NCI-H524 (cell line): ENCODE measurements at regions not wholly inside any gene's neighbourhood (a gene's known extent, or its start where the extent isn't known, plus 50 kb on each side); places are given as distances from the start of the nearest gene placed in this dataset.

Source experiments
- DNase-seq, 2 experiments: peaks; one replicate each; lab custom pipeline; 2025; lab: John Stamatoyannopoulos, UW

DNA sequence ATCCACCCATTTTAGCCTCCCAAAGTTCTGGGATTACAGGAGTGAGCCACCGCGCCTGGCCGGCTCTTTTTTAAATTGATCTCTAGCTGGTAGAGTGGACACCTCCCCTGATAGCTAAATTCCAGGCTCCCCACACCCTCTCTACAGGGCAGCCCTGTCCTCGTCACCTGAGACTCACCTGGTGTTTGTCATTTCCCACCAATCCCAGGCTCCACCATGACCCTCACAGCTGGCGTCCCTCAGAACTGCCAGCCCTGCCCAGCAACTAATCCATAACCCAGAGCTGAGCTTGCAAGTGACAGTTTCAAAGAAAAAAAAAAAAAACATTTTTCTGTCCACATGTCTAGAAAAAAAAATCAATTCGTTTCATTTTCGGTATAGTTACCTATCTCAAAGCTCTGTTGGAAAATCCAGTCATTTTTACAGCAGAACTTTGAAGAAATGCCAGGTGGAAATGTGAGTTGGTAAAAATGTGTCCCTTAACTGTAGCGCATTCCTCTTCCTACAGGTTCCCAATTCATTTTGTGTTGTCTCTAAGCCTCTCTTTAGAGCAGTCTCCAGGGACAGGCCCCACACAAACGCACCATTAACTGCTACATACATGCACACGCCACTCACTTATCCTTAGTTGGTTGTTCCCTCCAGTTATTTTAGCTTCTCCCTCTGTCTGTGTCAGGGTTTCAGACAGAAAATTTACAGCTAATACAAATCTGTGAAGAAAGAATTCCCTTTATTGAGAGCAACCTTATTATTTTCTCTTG lies 294.7 kb downstream of the FBXO15 start:
- no peak for DNase-seq

DNA sequence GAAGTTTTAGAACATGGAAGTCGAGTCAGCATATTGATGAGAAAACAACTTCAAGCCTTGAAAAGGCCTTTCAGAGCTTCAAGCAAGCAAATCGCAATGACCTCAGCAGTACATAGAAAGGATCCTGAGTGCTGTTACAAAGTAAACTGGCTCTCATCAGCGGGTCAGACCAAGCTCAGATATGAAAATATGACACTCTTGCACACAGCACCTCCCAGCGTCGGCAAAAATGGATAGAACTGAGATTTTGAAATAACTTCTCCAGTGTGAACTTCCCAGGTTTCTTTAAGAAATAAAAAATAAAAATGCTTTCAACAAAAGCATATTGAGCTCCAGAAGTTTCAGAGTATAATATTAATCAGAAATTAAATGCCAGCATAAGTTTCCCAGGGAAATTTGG lies 296.9 kb downstream of the FBXO15 start:
- no peak for DNase-seq

DNA sequence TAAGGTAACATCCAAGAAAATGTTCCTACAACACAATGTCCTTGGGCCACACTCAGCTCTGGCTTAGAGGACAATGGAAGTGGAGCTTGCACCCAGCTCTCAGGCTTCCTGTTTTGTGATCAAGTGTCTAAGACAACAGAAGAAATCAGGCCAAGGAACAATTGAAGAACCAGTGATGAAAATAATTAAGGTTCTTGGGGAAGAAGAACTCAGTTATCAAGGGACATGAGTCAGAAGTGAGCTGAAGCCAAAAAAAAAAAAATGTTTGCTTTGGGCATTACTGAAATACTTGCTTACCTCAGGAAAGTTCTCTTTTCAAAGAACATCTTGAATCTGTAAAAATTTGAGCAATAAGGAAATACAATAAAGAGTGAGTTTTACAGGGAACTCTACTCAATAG lies 299.0 kb downstream of the FBXO15 start:
- no peak for DNase-seq

DNA sequence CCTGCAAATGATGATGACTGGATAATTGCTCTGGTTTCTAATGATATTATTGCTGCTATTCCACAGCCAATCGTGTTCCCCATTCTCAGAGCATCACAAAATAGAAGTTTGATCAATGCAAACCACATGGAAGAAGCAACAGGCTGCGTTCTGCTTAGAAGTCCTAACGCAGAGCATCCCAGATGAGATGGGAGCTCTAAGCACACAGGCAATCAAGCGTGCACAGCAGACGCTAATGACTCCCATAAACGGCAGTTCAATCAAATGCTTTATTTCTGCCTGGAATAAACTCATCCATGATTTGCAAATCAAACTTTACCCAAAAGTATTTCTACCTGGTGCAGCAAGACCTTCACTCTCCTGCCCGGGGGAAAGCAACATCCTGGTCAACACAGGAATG lies 304.2 kb downstream of the FBXO15 start:
- peak in 1 of 2 experiments; percentile 12 for DNase-seq

DNA sequence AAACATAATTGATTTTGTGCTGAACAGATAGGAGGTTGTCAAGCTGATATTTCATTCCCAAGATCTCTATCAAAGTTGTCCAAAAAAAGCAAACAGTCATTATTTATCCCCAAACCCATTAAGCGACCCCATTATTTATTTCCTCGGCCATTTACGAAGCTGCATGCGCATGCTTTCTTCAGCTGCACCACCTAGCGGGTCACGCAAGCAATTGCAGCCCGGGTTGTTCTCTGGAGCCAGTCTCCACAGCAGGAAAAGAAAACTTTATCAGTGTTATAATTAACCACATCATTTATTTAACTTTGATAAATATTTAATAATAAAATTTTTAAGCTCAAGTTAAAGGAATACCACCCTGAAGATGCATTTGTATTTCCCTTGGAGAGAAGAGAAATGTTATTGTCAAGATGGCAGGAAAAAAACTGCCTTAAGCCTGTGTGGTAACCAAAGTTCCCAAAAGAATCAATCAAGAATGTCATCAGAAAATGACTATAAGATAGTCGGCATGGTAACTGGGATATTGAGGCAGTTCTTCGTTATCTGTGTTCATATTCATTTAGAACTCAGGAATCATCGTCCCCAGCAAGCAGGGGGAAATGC lies 304.7 kb downstream of the FBXO15 start:
- DNase-seq = peak; percentile 16 to 49

DNA sequence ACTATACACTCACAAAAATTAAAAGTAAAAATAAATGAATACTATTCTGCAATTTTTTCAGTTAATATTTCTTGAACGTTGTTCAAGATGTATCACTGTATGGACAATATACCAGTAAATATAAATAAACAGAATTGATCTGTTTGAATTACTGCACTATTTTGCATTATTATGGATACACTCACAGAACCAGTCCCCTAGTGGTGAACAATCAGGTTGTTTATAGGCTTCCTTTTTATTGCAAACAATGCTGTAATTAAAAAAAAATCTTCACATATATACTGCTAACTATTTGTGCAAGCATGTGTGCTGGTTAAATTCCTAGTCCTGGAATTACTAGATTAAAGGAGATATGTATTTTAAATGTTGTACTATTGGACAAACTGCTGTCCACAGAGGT lies 306.0 kb downstream of the FBXO15 start:
- DNase-seq = no peak

DNA sequence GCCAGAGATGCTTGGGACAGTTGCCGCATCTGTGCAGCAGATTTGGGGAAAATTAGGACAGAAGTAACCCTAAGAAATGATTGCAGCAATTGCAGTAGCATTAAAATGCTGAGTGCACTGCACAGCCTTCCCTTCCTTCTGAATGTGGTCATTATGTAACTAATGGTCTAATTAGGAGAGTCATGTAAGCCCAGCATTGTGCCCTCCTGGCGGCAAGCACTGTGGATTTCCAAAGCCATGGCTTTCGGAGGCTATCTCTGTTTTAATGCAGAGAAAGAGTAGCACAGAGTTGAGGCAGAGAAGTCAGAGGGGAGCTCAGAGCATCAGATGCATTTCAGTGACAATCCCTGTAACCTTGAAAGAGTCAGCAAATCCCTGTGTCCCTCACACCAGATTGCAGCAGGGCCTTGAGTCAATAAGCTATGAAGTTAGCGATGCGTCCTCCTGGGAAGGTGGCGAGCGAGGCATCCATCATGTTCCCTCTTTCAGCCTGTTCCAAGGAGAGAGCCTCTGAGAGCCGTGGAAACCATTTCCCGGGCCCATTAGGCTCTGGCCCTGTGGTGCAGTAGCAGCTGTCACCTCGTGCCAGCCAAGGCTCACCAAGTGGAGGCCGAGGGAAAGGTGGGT lies 307.2 kb downstream of the FBXO15 start:
- DNase-seq = no peak

DNA sequence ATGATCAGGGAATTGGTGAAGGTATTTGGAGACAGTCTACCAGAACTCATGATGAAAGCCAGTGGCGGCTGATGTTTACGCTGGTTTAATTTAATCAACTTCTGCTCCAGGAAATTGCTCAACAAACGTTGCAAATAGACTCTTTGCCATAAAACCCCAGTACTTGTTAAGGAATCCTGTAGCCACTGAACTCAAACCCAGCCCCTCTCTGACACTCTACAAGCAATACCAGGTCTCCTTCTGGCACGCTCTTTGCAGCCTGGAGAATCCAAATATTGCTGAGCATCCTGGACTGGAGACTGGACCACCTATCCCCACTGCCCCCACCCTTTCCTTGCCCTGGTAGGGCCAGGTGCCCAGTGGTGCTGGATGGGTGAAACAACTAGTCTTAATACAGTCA lies 308.2 kb downstream of the FBXO15 start:
- no peak for DNase-seq

DNA sequence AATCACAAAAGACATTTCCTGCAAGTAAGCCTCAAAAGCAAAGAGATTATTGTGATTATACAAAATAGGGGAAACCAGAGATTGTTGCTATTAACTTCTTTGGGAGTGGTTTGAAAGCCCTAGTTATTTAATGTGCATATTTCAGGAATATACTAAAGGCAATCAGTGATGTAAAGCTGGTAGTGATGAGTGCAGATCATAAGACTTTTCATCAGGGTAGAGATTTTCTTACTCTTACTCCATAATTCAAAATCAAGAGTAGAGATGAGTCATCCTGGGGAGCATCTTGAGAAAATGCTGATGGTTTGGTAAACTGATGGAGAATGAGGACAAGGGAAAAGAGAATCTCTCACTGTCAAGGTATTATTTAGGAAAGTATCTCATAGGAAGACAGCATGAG lies 309.5 kb downstream of the FBXO15 start:
- no peak for DNase-seq

DNA sequence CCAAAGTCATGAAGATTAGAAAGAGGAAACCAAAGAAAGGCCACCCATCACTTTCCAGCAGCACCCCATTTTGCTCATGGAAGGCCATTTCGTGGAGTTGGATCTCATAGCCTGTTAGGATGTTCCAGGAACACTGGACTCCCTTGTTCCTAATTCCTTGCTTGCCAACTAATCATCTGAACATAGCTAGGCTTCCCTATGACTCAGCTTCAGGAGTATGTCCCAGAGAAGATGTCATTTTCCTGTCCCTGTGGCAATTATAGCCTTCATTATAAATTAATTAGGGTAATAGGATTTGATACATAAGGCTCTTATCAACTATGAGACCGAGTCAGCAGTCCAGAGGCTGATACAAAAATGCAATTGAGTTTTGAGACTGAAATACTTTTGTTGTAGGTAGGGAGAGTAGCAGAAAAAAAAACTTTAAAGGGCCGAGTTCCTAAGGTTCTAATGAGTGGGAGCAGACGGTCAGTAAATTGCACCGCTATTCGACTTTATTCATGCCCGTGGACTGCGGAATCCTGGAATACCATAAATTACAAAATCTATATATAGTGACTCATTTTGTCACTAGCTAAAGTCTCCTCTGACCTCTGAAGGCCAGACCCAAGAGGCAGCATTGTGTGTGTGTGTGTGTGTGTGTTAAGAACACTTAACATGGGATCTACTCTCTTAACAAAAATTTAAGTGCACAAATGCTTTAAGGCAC lies 311.8 kb downstream of the FBXO15 start:
- no peak for DNase-seq

DNA sequence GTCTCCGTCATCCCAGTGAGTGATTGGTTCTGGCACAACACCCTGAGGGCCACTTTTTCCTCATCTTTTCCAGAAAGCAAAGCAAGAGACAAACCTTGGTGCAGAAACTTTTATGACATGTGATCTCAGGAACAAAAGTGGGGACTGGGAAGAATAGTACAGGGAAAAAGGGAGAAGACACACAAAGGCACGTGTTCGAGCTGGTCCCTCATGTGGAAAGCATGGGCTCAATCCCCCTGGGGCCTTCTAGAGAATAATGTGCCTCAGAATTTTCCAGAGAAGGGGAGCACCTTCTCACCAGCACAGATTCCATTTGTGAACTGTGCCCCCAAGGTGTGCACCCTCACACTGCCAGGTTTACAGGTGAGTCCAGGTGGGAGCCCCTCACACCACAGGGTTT lies 312.6 kb downstream of the FBXO15 start:
- DNase-seq = no peak

DNA sequence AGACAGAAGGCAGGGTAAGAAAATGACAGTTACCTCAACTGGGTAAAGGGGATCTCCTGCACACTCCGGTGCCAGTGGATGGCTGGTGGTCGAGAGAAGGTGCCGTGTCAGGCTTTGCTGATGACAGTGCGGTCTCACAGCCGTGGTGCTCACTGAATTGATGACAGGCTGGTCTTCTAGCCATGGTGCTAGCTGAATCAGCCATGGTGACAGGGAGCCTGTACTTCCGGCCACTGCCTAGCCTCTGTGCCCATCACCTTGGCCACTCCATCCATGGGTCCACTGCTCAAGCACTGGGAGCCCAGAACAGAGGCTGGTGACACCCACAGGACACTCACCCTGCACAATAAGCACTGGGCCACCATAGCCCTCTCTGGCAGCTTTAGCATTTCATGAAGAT lies 315.9 kb downstream of the FBXO15 start:
- no peak for DNase-seq

DNA sequence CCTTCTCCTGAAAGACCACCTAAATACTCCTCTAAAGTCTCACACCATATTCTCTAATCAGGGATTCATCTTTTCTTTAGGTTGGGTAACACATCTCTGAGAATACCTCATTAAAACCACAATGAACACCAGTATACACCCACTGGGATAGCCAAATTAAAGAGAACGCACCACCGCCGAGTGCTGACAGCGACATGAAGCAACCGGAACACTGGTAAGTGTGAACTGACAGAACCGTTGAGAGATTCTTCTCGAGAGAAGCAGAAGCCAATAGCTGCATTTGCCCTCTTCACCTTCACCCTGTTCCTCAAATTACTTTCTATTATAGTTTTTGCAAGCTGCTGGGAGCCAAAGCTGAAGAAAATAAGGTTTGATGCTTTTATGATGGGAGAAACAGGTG lies 318.5 kb downstream of the FBXO15 start:
- DNase-seq = no peak

DNA sequence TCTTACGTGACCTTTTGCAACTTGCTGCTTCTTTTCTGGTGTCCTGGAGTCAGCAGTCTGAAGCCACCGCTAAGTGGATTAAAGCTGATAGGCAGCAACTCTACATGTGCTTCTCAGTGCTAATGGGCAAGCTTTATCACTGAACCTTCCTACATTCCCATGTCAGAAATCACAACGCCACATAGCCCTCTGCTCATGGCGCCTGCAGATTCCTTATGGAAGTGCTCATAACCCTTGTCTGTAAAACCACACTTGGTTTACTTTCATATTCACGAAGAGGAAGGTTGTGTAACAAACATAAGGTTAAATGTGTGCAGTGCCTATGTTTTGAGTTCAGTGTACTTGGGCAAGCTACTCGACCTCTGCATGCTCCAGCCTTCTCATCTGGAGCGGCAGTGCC lies 319.8 kb downstream of the FBXO15 start:
- DNase-seq = no peak

DNA sequence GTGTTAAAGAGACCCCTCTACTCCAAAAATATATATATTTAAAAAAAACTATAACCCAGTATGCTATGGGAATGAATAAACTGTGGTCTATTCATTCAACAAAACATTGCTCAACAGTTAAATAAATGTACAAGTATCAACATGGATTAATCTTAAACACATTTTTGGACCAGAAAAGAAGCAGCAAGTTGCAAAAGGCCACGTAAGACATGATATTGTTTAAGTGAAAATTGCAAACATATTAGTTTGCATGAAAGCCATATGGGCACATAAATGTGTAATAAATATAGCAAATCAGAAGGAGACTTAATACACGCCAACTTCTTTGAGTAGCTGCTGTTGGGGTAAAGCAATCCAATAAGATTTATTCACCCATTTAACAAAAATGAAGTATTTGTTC lies 321.5 kb downstream of the FBXO15 start:
- no peak for DNase-seq

DNA sequence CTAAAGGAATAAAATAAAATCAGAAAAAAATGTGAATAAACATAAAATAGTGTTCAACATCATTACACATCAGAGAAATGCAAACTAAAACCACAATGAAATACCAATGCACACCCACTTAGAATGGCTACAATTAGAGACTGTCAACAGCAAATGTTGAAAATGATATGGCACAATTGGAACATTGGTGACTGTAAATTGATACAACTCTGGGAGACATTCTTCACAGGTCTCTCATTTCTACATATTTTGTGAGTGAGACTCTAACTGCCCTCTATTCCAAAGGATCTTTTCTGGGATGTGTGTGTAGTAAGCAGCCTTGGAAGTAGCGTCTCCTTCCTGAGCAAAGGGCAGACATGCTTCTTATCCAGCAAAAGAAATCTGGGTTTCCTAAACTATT lies 323.0 kb downstream of the FBXO15 start:
- no peak for DNase-seq

DNA sequence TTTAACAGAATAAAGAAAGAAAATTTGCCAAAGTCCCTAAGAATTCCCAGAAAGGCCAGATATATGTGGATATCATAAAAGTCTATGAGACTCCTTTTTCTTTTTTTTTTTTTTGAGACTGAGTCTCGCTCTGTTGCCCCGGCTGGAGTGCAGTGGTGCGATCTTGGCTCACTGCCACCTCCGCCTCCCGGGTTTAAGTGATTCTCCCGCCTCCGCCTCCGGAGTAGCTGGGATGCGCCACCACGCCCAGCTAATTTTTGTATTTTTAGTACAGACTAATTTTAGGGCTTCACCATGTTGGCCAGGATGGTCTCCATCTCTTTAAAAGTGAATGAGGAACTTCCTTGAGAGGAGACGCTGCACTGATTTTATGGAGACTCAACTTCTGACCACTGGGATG lies 335.2 kb downstream of the FBXO15 start:
- no peak for DNase-seq

DNA sequence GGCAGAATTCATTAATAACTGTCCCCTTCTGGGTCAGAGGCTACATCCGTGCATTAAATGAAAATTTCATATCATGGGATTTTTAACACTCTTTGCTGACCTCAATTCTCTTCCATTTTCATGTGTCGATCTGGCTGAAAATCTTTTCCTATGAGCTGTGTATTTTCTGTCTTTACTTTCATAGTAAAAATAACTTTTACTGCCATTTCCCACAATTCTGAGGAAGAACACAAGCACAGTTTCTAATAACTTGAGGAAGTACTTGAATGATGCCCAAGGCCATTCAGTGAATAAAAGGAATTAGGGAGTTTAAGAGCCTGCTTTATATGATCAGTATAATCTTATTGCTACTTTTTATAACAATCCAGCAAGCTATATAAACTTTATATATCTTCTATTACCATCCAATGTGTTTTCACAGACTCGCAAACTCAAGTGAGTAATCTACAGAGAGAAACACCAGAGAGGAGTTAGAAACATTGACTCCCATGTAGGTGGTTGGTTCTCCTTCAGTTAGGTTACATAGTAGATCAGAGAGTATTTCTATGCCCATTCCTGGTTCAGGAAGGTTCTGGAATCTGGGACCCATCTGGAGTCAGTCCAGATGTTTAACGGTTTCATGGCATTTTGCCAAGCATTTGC lies 340.0 kb downstream of the FBXO15 start:
- no peak for DNase-seq

DNA sequence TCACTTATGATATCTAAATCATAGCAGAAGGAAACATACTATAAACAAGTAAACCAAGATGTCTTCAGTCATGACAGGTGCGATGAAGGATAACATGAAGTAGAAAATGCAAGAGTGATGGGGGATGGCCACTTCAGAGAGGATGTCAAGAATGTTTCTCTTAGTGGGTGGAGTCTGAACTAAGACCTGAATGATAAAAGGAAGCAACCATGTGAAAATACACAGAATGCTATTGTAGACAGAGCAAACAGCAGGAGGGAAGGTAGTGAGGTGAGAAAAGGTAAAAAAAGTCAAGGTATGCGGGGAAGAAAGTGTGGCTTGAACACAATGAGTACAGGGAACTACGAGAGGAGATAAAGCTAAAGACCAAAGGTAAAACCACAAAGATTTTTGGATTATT lies 341.6 kb downstream of the FBXO15 start:
- no peak for DNase-seq

DNA sequence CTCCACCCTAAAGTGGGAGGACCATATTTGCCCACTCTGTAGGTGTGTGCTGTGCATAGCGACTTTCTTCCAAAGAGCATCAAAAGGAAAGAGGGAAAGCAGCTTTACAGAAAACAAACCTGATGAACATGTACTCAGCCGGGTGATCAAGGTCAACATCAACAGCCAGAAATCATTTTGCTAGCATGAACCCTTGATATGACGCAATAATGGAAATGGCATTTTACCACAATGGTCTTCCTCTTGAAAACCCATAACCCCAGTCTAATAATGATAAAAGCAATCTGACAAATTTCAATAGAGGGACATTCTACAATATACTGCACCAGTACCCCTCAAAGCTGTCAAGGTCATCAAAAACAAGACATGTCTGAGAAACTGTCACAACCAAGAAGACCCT lies 350.2 kb downstream of the FBXO15 start:
- no peak for DNase-seq

DNA sequence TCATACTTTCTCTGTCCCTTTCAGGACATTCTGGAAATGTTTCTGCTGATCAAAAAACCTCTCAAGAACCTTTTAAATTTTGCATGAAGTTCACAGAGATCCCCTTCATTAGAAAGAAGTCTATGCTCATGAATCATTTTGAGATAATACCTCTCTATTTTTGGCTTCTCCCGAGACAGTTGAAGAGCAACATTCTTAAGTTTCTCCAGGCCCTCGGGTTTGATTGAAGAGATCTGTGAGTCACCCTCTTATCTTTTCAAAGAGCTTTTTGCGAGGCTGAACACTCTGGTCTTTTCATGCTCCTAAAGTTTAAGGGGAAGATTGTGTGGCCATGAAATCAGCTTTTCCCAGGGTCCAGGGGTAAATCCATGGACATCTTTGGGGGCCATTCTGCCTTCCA lies 354.2 kb downstream of the FBXO15 start:
- DNase-seq = no peak

DNA sequence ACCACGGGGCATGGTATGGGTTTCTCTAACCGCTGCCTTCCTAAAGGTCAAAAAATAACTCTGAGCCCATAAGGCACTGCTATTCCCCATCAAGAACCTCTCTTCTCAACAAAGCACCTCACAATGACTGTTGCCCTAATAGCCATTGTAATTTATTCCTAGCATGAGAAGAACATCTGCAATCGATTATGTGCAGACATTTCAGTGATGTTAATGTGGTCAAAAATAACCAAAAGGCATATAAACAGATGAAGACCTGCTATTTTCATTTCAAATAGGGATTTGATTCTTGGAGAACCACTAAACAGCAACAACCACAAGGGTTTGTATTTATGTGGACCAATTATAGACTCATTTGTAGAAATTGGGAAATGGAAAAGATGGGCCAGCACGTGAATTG lies 356.6 kb downstream of the FBXO15 start:
- DNase-seq = no peak

DNA sequence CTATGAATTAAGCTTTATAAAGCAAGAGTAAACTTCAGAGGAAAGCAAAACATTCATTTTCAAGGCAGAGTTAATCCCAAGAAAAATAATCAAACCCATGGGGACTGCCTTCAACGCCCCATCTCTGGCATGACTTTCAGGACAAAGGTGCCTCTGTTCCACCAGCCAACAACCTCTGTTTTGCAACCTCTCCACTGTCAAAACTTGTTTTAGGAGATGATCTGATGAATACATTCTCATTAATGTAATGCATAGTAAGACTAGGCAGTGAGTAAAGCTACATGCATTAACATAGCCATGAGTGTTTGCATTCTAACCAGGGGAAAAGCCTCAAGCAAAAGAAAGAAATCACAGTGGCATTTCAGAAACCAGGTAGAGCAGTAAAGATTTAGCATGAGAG lies 357.0 kb downstream of the FBXO15 start:
- DNase-seq = no peak
